Activated CD8-positive, alpha-beta memory T cell treated with anti-CD3 and anti-CD28 coated beads for 4 hours (primary cell): ENCODE measurements at regions not wholly inside any gene's neighbourhood (a gene's known extent, or its start where the extent isn't known, plus 50 kb on each side); places are given as distances from the start of the nearest gene placed in this dataset.
"Not testable (repeated sequence)": the region's sequence is repeated elsewhere in the genome, so short reads cannot be mapped to it uniquely, and the experiment has no call there.

ENCODE experiments used
- DNase-seq, 2 donors: peaks; one replicate each; pipeline ENCODE4 v3.0.0-alpha.2; 2020; ENCODE audit warnings: low read depth in 2 of 2

DNA sequence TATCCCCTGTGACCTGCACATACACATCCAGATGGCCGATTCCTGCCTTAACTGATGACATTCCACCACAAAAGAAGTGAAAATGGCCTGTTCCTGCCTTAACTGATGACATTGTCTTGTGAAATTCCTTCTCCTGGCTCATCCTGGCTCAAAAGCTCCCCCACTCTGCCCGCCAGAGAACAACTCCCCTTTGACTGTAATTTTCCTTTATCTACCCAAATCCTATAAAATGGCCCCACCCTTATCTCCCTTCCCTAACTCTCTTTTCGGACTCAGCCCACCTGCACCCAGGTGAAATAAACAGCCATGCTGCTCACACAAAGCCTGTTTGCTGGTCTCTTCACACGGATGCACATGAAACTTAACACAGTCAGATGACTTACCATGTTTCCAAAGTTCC is 403.8 kb downstream of the TBC1D32 start:
- DNase-seq, result not testable (repeated sequence)

DNA sequence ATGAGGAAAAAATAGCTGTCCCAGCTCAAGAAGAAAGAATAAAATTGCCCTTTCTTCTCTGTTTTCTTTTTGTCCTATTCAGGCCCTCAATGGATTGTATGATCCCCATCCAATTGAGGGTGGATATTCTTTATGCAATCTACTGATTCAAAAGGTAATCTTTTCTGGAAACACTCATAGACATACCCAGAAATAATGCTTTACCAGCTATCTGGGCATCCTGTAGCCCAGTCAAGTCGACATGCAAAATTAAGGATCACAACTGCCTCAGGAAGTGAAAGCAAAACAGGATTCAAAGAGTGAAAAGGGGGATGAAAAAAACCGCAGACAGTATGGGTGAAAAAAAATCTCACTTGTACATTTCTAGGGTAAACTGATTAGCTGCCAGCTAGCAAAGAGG is 410.1 kb downstream of the TBC1D32 start:
- DNase-seq, result no peak

DNA sequence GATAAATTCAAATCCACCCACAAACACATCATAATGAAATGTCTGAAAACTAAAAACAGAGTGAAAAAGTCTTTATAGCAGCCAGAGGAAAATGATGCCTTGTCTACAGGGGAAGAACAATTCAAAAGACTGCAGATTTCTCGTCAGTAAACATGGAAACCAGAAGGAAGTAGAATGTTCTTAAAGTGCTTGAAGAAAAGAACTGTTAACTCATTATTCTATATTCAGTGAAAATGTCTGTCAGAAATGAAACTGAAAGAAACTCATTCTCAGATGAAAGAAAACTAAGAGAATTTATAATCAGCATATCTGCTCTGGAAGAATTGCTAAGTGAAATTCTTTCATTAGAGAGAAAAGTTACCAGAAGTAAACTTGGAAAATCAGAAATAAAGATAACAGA is 416.1 kb downstream of the TBC1D32 start:
- no peak for DNase-seq

DNA sequence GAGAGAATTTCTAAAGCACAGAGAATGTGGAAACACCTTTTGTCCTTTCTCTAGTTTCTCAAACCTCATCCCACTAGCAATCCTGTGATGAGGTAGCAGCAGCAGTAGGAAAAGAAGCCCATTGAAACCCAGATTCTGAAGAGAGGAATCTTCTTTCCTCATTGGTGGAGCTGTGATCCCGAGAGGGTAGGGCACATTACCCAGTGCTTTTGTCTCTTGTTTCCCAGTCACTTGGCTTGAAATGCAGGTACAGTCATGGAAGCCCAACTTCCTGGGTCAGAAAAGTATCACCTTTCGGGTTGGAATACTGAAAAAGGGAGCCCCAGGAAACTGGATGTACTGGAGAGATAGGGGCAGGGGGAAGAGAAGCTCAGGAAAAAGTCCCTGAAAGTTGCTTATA is 417.4 kb downstream of the TBC1D32 start:
- DNase-seq, result no peak

DNA sequence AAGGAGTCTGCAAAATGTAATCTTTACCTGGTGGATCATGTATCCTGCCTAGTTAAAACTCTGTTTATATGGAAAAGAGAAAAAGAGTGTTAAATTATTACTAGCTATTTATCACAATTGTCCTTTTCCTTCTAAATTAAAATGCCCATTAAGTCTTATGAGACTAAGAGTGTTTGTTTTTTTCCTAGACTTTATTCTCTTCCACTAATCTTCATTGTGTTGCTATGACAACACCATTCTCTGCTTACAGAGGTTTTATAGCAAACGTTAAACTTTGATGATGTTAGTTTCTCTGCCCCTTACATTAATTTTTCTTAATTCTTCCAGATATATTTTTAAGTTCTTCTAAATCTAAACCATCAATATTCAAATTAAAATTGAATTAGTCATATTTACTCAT is 420.8 kb downstream of the TBC1D32 start:
- DNase-seq, result no peak

DNA sequence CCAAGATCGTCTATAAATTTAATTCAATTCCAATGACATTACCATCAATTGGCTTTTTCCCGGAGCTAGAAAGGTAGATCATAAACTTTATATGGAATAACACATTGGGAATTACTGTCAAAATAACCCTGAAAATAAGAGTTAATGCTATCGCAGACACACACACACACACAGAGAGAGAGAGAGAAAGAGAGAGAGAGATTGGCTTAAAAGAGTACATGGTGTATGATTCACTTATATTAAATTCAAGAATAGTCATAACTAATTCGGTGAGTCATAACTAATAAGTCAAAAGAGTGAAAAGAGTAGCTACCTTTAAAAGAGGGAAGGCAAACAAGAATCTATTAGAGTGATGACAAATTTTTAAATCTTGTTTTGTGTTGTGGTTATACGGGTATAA is 425.5 kb downstream of the TBC1D32 start:
- no peak for DNase-seq

DNA sequence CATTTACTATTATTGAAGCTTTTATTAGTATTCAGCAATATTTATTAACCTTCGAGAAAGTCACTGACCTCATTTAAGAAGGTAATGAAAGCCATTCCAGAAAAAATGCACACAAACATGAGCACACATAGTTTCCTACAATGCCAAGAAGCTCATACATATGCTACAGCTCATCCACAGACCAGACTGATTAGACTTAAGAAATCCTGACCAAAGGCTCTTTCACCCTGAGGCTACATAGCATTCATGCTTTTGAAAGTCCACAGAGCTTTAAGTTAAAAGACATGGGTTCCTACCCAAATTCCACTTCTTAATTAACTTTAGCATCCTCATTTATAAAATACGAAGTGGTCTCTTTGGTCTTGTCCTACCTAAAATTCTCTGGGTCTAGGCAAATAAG is 430.4 kb downstream of the TBC1D32 start:
- DNase-seq, result no peak

DNA sequence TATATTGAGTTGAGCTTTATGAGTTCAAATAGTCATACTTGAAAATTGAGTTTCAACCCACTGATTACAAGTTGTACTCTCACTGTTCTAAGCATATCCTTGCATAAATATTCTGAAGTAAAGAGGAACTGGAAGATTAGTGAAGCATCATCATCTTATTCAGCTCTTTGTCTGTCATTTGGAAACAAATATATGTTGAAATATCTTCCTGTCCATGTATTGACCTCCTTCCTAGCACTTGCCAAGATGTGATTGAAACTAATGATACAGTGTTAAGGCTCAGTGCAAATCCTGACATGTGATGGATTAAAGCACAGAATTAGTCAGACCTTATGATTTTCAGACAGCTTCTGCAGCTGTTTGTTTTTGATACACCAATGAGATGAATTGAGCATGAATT is 434.3 kb downstream of the TBC1D32 start:
- DNase-seq, result no peak

DNA sequence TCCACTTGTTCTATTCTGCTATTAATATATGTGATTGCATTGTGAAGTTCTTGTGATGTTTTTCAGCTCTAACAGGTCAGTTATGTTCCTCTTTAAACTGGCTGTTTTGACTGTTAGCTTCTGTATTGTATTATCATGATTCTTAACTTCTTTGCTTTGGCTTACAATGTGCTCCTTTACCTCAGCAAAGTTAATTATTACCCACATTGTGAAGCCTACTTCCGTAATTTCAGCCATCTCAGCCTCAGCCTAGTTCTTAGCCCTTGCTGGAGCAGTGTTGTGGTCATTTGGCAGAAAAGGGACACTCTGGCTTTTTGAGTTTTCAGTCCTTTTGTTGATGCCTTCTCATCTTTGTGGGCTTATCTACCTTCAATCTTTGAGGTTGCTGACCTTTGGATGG is 440.2 kb downstream of the TBC1D32 start:
- no peak for DNase-seq

DNA sequence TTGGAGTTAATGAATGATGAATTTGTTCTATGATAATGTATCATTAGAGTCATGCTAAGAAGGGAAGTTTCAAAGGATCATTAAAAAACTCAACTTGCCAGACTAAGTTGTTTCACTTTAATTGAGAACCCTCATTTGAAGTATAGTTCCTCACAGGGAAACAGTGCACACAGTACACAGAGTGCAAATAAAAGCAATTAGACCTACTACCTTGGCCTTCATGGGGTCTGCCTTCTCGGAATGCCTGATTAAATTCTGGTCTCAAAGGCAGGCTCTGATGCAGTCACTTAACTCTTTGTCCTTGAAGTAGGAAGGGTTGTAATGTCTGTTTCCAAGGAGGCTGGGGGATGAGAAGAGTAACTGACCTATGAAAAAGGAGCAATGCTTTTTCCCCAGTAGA is 457.3 kb downstream of the TBC1D32 start:
- no peak for DNase-seq

DNA sequence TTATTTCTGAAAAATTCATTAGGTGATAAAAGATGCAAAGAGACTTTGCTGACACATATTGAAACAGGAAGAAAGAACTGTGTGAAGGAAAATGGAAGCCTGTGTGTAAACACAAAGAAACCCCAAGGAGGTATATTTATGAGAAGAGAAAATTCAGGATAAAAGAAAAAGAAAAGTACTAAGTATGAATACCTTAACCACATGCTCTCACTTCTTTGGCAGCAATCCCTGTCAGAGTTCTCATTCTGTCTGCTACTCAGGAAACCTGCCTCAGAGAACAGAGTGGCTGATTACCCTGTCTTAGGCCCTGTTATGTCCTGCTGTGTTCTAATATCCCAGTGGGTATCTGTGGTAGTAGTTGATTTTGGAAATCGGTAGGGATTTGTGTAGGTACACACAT is 457.9 kb downstream of the TBC1D32 start:
- DNase-seq, result no peak

DNA sequence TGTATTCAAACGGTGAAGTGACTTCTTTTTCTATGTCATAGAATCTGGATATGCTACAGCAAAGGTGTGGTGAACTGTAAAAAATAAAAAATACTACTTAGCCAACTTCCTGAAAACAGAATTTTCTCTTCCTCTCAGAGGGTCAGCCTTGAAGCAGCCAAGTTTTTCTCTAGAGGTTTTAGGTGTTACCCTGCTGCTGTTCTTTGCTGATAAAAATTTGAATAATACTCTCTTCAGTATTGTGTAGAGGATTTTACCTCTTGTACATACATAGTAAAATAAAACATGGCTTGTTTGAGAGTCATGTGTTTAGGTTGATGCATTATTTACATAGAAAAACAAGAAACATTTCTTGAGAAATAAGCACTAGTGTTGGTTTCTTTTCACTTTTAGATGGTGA is 458.4 kb downstream of the TBC1D32 start:
- DNase-seq, result no peak

DNA sequence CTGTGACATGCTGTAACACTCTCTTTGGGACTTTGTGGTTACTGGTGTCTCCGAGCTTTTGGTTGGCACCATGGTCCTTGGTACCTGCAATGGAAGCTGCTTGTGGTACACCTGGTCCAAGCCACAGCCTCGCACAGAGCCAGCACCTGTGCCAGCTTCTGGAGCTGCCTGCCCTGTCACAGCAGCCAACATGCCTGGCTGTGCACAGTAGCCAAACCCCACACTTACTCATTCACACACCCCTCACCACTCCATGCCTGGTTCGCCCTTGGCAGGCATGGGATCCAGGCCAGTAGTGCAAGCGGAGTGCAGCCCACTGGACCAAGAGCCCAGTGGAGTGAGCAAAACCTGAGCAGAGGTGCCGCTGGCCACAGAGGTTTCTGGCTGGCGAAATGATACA is 459.9 kb downstream of the TBC1D32 start:
- DNase-seq, result no peak

DNA sequence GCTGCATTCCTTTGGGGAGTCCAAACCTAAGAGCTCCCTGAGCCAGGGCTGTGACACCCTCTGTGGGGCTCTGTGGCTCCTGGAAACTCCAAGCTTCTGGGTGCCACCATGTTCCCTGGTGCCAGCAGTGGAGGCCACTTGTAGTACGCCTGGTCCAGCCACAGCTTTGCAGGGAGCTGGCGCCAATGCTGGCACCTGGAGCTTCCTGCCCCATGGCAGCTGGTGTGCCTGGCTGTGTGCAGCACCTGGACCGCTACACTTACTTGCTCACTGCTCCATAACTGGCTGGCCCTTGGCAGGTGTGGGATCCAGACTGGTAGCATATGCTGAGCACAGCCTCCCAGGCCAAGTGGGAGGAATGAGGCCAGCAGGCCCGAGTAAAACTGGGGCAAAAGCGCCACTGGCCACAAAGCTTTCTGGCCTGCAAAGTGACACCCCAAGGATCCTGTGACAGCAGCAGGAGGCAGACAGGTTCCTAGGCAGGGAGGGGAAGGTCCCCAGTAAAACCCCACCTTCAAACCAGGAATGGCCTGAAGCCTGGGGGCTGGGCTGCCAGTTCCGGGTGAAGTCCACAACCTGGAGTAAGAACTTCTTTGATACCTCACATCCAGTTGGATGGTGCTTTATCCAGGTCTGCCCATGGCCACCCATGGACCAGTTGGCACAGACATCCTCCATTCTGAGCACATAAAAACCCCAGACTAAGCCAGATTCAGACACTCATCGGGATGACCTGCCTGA is 461.0 kb downstream of the TBC1D32 start:
- DNase-seq, result no peak

DNA sequence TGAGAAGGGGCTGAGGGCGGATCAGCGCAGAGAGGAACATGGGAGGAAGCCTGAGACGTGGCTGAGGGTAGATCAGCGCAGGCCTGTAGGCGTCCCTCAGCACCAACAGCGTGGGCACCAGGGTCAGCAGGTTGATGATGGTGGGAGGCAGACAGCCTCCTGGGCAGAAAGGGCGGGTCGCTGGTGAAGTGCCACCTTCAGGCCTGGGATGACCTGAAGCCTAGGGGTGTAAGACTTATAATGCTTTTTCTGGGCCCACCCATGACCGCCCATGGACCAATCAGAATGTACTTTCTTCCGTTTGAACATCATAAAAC is 462.1 kb downstream of the TBC1D32 start:
- DNase-seq, result no peak

DNA sequence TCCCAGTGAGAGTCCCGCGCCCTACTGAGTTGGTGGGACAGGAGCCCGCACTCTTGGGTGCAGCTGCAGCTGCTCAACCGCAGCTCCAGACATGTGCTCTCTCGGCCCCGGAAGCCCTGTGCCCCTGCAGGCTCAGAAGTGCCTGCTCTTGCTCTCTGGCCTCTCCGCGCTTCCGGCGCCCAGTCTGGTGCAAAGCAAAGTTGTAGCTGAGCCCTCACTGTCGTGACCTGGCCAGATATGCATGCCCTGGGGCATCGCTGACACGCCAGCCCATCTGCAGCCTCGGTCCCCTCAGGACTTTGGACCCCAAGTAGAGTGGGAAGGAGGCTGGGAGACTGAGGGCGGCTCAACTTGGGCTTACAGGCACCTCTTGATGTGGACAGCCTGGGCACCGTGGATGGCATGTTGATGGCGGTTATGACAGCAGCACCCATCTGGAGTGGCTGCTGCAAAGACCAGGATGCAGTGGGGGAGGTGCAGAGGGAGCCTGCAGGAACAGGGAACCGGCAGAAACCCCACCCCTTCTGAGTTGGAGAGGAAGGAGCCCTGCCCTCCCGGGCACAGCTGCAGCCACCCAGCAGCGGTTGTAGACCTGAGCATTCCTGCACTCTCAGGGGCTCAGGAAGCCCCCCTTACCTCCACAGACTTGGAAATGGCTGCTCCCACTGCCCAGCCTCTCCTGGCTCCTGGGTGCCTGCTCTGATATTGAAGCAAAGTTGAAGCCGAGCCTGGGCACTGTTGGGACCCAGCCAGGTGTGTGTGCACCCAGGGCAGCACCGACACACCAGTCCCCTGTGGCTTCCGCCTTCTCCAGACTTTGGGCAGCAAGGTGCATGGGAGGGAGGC is 462.6 kb downstream of the TBC1D32 start:
- DNase-seq, result no peak

DNA sequence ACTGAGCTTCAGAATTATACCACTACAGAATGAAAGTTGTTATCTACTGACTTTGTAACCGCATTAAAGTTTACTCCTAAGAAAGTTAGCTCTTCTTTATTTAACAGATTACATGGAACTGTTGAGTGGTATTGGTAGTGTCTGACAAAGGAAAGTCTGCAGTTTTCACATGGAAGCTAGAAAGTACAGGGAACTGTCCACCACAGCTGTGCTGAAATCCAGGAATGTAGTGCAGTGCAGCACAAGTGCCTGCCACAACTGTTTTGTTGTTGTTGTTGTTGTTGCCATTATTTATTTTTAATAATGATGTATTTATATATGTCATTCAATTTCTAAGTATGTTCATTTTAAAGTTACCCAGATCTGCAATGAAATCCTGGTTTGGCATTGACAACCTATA is 464.9 kb downstream of the TBC1D32 start:
- no peak for DNase-seq

DNA sequence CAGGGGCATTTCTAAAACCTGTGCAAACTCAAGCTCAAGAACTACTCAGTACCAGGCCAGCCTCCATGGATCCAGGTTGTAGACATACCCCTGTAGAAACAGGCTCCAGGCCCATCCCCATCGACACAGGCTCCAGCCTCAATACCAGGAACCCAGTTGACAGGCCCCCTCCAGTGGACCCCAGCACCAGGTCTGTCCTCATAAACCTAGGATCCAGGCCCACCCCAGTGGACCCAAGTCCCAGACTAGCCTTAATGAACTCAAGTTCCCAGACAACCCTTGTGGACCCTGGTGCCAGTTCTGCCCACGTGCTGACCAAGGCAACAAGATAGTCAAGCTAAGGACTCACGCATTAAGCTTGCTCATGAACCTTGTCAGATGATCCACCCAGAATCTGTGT is 476.9 kb downstream of the TBC1D32 start:
- DNase-seq, result no peak

DNA sequence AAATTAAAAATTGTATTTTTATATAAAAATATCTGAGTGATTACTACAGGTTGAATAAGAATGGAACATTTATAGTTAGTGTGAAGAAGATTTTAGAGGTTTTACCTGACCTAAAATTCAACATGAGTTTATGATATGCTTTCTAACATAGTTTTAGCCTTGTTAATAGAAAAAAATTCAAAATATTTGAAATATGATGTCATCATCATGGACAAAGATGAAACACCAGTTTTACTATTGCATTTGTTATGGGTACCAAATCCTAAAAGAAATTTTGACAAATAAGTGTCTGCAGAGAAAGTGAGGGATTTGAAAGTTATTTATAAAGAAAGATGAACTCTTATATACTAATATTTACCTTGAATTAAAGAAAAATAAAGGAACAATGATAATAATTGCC is 479.7 kb downstream of the TBC1D32 start:
- DNase-seq, result no peak

DNA sequence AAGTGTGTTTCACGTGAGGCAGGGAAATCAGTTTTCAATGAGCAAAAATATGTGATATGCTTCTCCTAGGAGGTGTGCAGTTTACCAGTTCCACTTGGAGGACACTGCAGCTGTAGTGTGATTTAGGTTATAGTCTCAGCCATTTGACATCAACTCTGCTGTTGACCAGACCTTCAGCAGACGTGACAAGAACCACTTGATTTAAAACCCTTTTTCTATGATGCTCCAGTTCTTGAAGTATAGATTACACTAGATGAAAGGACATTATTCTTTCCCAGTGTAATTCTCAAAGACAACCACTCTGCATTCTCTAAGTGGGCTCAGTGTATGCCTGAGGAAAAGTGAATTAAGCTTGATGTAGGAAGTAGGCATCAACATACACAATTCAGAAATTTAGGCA is 480.8 kb downstream of the TBC1D32 start:
- DNase-seq, result no peak

DNA sequence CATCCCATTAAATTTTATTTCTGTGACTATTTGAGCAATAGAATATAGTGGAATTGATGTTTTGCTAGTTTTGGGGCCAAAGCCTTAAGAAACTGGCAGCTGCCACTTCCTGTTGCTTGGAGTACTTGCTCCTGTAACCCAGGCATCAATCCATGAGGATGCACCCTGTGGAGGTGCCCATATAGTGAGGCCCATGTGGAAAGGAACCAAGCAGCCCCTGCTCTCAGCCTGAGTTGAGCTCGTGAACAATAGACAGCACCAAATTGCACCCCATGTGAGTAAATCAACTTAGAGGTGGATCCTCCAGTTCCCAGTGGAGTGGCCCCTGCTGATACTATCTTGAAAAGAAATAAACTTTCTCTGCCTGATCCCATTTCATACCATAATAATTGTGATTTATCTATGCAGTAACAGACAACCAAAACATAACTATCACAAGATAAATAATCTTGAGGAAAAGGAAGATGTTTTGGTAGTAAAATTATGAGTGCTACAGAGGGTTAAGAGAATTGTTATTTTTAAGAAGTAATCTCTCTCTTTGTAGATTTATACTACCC is 481.9 kb downstream of the TBC1D32 start:
- no peak for DNase-seq

DNA sequence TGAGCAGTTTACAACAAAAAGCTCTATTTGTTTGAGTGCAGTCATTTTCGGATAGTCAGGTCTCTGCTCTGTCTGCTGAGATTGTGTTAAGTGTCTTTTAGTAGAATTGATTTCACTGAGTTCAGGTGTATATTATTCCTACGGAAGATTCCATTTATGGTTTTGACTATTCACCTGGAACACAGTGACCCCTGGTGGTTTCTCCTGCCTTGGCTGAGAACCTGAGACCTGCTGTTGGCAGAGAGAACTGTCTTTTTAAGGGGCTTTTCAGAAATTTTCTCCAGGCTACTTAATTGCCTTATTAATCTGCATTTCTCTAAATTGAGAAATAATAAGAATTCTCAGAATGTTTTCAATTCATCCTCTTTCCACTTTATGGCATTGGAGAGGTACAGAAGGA is 508.0 kb downstream of the TBC1D32 start:
- DNase-seq, result no peak

DNA sequence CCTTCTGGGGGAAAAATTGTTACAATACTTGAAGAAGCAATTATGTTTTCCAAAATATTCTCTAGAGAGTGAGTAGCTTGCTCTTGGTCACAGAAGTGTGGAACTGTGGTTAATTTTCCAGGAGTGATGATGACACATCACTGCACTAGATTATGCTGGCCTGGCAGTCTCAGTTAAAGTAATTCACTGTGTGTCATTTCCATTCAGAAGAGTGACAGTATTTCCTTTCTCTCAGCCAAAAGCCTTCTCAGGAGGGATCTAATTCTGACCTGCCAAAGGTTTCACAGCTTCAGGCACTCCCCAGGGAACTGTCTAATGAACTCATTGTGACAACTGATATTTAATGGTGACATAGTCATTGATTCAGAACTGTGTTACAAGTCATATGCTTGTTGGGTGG is 517.5 kb downstream of the TBC1D32 start:
- DNase-seq, result no peak
